ENCODE measurements at regions not wholly inside any gene's neighbourhood (a gene's known extent, or its start where the extent isn't known, plus 50 kb on each side); places are given as distances from the start of the nearest gene placed in this dataset.

DNA sequence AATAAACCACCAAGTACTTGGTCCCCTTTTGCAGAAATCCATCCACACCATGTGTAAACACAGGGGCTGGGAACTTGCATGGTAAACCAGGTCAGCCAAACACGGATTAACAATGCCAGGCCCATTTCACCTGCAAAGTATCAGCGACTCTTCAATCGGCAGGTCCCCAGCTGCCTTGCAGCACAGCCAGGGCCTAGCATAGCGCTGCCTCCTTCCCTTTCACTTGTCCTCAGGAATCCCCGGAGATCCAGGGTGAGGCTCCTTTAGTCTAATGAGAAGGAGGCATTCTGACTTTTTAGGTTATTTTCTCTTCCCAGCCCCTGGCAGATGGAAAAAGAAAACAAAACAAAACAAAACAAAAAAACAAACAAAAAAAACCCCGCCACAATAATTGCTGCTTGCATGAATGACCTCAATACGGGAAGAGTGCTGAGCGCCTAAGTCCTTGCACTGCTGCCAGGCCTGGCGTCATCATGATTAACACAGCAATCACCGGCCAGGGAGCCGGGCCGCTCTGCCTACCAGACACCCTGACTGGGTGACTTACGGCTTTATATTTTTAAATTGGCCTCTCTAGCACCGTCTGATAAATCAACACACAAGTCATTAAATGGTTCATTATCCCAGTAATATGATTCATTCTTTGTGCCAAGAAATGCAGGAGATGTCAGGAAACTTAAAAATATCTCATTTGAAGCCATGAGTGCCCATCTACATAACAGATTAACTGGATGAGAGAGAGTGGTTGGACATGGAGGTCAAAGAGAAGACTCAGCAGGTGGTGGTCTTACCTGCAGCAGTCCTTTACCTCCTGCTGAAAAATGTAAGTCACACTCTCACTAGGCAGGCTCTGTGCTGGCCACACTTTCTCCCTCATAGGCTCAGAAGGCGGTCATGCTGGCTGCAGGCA, 692.7 kb downstream of the UQCRFS1 start:
- TF ChIP-seq, protein P1, sequence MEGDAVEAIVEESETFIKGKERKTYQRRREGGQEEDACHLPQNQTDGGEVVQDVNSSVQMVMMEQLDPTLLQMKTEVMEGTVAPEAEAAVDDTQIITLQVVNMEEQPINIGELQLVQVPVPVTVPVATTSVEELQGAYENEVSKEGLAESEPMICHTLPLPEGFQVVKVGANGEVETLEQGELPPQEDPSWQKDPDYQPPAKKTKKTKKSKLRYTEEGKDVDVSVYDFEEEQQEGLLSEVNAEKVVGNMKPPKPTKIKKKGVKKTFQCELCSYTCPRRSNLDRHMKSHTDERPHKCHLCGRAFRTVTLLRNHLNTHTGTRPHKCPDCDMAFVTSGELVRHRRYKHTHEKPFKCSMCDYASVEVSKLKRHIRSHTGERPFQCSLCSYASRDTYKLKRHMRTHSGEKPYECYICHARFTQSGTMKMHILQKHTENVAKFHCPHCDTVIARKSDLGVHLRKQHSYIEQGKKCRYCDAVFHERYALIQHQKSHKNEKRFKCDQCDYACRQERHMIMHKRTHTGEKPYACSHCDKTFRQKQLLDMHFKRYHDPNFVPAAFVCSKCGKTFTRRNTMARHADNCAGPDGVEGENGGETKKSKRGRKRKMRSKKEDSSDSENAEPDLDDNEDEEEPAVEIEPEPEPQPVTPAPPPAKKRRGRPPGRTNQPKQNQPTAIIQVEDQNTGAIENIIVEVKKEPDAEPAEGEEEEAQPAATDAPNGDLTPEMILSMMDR (IDR thresholded peaks at IDR 0.05), result no peak
- TF ChIP-seq POLR2AphosphoS5 (IDR thresholded peaks at IDR 0.05; ENCODE audit: insufficient read depth in 1 of 2, low read depth in 1 of 2), result no peak

Data from vagina (tissue), 2 donors.